Islet of Langerhans (tissue), 1 donor: ENCODE measurements at regions not wholly inside any gene's neighbourhood (a gene's known extent, or its start where the extent isn't known, plus 50 kb on each side); places are given as distances from the start of the nearest gene placed in this dataset.
"Not testable (repeated sequence)": the region's sequence is repeated elsewhere in the genome, so short reads cannot be mapped to it uniquely, and the experiment has no call there.

Experiments
- FAIRE-seq: peaks from one replicate; lab custom pipeline; 2011; peaks lifted over from hg19 to GRCh38; lab: Jason Lieb, UNC

GRCh38 chr5:110306650-110307049, 419.8 kb downstream of the TMEM232 start:
- FAIRE-seq, result no peak

GRCh38 chr5:110309222-110309621, 417.2 kb downstream of the TMEM232 start:
- FAIRE-seq, result no peak

- not testable (repeated sequence) for FAIRE-seq
Measured at GRCh38 chr5:110316566-110316965, 409.9 kb downstream of the TMEM232 start.

- FAIRE-seq, result no peak
Measured at GRCh38 chr5:110321117-110321516, 405.4 kb downstream of the TMEM232 start.

GRCh38 chr5:110323357-110323756, 403.1 kb downstream of the TMEM232 start:
- no peak for FAIRE-seq

GRCh38 chr5:110323832-110324231, 402.6 kb downstream of the TMEM232 start:
- no peak for FAIRE-seq

GRCh38 chr5:110324876-110325275, 401.6 kb downstream of the TMEM232 start:
- FAIRE-seq, result no peak

GRCh38 chr5:110329955-110330525, 396.4 kb downstream of the TMEM232 start:
- no peak for FAIRE-seq

GRCh38 chr5:110333384-110333783, 393.1 kb downstream of the TMEM232 start:
- FAIRE-seq, result no peak

GRCh38 chr5:110335361-110336066, 391.0 kb downstream of the TMEM232 start:
- no peak for FAIRE-seq

GRCh38 chr5:110338341-110339083, 388.0 kb downstream of the TMEM232 start:
- FAIRE-seq, result no peak

GRCh38 chr5:110339399-110339798, 387.1 kb downstream of the TMEM232 start:
- FAIRE-seq, result no peak

GRCh38 chr5:110341836-110342235, 384.6 kb downstream of the TMEM232 start:
- FAIRE-seq, result no peak

- no peak for FAIRE-seq
Measured at GRCh38 chr5:110342683-110343082, 383.8 kb downstream of the TMEM232 start.

- FAIRE-seq, result no peak
Measured at GRCh38 chr5:110343616-110344015, 382.9 kb downstream of the TMEM232 start.

GRCh38 chr5:110345623-110346022, 380.8 kb downstream of the TMEM232 start:
- no peak for FAIRE-seq

GRCh38 chr5:110346893-110347358, 379.5 kb downstream of the TMEM232 start:
- FAIRE-seq, result no peak

GRCh38 chr5:110347781-110348180, 378.7 kb downstream of the TMEM232 start:
- no peak for FAIRE-seq

- no peak for FAIRE-seq
Measured at GRCh38 chr5:110351430-110351829, 375.0 kb downstream of the TMEM232 start.

- FAIRE-seq, result no peak
Measured at GRCh38 chr5:110354311-110354710, 372.2 kb downstream of the TMEM232 start.

- FAIRE-seq, result no peak
Measured at GRCh38 chr5:110354915-110355644, 371.4 kb downstream of the TMEM232 start.

GRCh38 chr5:110356677-110357076, 369.8 kb downstream of the TMEM232 start:
- FAIRE-seq, result no peak

- FAIRE-seq, result no peak
Measured at GRCh38 chr5:110359221-110359620, 367.2 kb downstream of the TMEM232 start.
